K562 (cell line): ENCODE measurements at regions not wholly inside any gene's neighbourhood (a gene's known extent, or its start where the extent isn't known, plus 50 kb on each side); places are given as distances from the start of the nearest gene placed in this dataset.

Source experiments
- ATAC-seq: fragments of 200-7000 bp; cut with Tn5 transposase; 3 replicates; pipeline ENCODE4 v1.9.1; 2020; ENCODE audit warnings: moderate library complexity
- BruUV-seq: library from RNA; stranded (reverse); fragments of 400-500 nt; replicated peaks from 2 replicates; lab custom pipeline; 2021; lab: Mats Ljungman, UMichigan
- CTCF ChIA-PET: fragments of 300-600 bp; formaldehyde crosslinking; extraction: SDS; loops from one replicate; lab custom pipeline; 2021; ENCODE audit warnings: low intra/inter-chr PET ratio; lab: Yijun Ruan, JAX
- POLR2A ChIA-PET: fragments of 300-600, 350-650 bp; sonication (Branson Sonifier 250); formaldehyde crosslinking; extraction: SDS; loops from one replicate; lab custom pipeline; 2021; ENCODE audit warnings: antibody characterized with exemption, inconsistent platforms; lab: Yijun Ruan, JAX
- DNase-seq, 4 experiments: peaks; one replicate each; pipeline versions ENCODE4 v3.0.0 to v3.0.0-alpha.2; 2011 to 2018; ENCODE audit warnings: low spot score in 3 of 4, mixed read lengths in 3 of 4; ENCODE audit errors: extremely low read depth in 1 of 4
- FAIRE-seq: peaks from 2 replicates; lab custom pipeline; 2011; peaks lifted over from hg19 to GRCh38; lab: Jason Lieb, UNC
- H2AFZ ChIP-seq: 2 replicates; pipeline ENCODE4 v1.6.0; 2011; ENCODE audit warnings: low read depth, low read length, control low read depth, inconsistent platforms
- H3K27ac ChIP-seq: fragments of 200-600 bp; 3 replicates; pipeline ENCODE4 v1.8.0; 2011; ENCODE audit warnings: low read depth, mild to moderate bottlenecking, control low read depth, inconsistent platforms, low read length, moderate library complexity, mixed read lengths; ENCODE audit errors: extremely low read depth
- H3K27me3 ChIP-seq, 2 experiments: fragments of 300-600 bp in 1 of 2; 2 replicates in 1 of 2; 3 replicates in 1 of 2; pipeline versions ENCODE4 v1.6.0 to v1.8.0; 2011; ENCODE audit warnings: inconsistent platforms in 2 of 2, low read length in 2 of 2, mild to moderate bottlenecking in 1 of 2, mixed read lengths in 1 of 2, moderate library complexity in 1 of 2; ENCODE audit not compliant: control insufficient read depth in 2 of 2, insufficient read depth in 2 of 2
- H3K36me3 ChIP-seq: fragments of 300-600 bp; 3 replicates; pipeline ENCODE4 v1.8.0; 2011; ENCODE audit warnings: mild to moderate bottlenecking, low read length, inconsistent platforms; ENCODE audit not compliant: control insufficient read depth, insufficient read depth
- H3K4me1 ChIP-seq, 2 experiments: fragments of 200-600 bp in 1 of 2; replicated peaks in 1 of 2; 2 replicates in 1 of 2; 3 replicates in 1 of 2; pipeline versions ENCODE4 v1.5.1 to v1.8.0; 2011; ENCODE audit warnings: inconsistent platforms in 2 of 2, low read length in 2 of 2, mild to moderate bottlenecking in 1 of 2, mixed read lengths in 1 of 2, moderate library complexity in 1 of 2; ENCODE audit not compliant: control insufficient read depth in 2 of 2, insufficient read depth in 2 of 2
- H3K4me2 ChIP-seq: 2 replicates; pipeline ENCODE4 v1.6.1; 2011; ENCODE audit warnings: low read length, control low read depth, inconsistent platforms, mixed read lengths; ENCODE audit not compliant: insufficient read depth
- H3K4me3 ChIP-seq: fragments of 200-600 bp; sonication (generic), shearing (Covaris generic); 2 replicates; pipeline ENCODE4 v1.5.1; 2016; ENCODE audit warnings: control low read depth, inconsistent platforms
- H3K79me2 ChIP-seq: fragments of 200-600 bp; 3 replicates; pipeline ENCODE4 v1.8.0; 2011; ENCODE audit warnings: low read length, inconsistent platforms; ENCODE audit not compliant: control insufficient read depth, insufficient read depth
- H3K9ac ChIP-seq, 2 experiments: 2 replicates each; pipeline versions ENCODE4 v1.6.0 to v1.6.1; 2011; ENCODE audit warnings: low read depth in 2 of 2, low read length in 2 of 2, control low read depth in 1 of 2, inconsistent platforms in 1 of 2, mild to moderate bottlenecking in 1 of 2, mixed read lengths in 1 of 2; ENCODE audit not compliant: insufficient read depth in 1 of 2
- H3K9me1 ChIP-seq: one replicate; pipeline ENCODE4 v1.6.0; 2011; ENCODE audit warnings: inconsistent platforms, mild to moderate bottlenecking, low read length, moderate library complexity; ENCODE audit not compliant: control insufficient read depth, insufficient read depth
- H3K9me3 ChIP-seq: replicated peaks from 2 replicates; pipeline ENCODE4 v1.5.1; 2011; ENCODE audit warnings: low read depth, low read length, inconsistent platforms; ENCODE audit not compliant: control insufficient read depth, insufficient read depth
- H4K20me1 ChIP-seq: replicated peaks from 2 replicates; pipeline ENCODE4 v1.6.1; 2011; ENCODE audit warnings: low read length, inconsistent platforms, mixed read lengths; ENCODE audit not compliant: control insufficient read depth, insufficient read depth
- BCL6 ChIP-seq: fragments of 250-450 bp; sonication (Bioruptor Pico); IDR thresholded peaks from 2 replicates; pipeline ENCODE4 v1.4.0; 2020
- BHLHE40 ChIP-seq: IDR thresholded peaks from 2 replicates; pipeline ENCODE4 v1.6.1; 2011; ENCODE audit warnings: low read length, improper control_type of control experiment
- EHMT2 ChIP-seq: fragments of 450-650 bp; IDR thresholded peaks from 2 replicates; pipeline ENCODE4 v1.6.1; 2018; ENCODE audit warnings: antibody characterized with exemption
- STAG1 ChIP-seq: sonication (generic); formaldehyde crosslinking; IDR thresholded peaks from 2 replicates; pipeline ENCODE4 v1.5.0; 2020; ENCODE audit warnings: missing genetic modification reagents, borderline replicate concordance
- TFAM ChIP-seq: fragments of 250-450 bp; sonication (Bioruptor Pico); conservative IDR thresholded peaks from 2 replicates; pipeline ENCODE4 v1.5.0; 2021; ENCODE audit warnings: mild to moderate bottlenecking, moderate library complexity
- ZBED1 ChIP-seq: IDR thresholded peaks from 2 replicates; pipeline ENCODE4 v1.6.1; 2014
- ZBTB12 ChIP-seq: fragments of 250-450 bp; sonication (Bioruptor Pico); IDR thresholded peaks from 2 replicates; pipeline ENCODE4 v1.4.0; 2020
- ZNF197 ChIP-seq: fragments of 200-800 bp; sonication (Bioruptor generic); IDR thresholded peaks from 2 replicates; pipeline ENCODE4 v1.6.1; 2016; ENCODE audit warnings: low read depth, missing genetic modification characterization, missing compliant biosample characterization
- ZNF3 ChIP-seq: fragments of 250-450 bp; sonication (Bioruptor Pico); IDR thresholded peaks from 2 replicates; pipeline ENCODE4 v1.5.0; 2021; ENCODE audit warnings: mild to moderate bottlenecking, moderate library complexity
- ZNF644 ChIP-seq: fragments of 200-800 bp; sonication (Bioruptor generic); IDR thresholded peaks from 2 replicates; pipeline ENCODE4 v1.6.1; 2016; ENCODE audit warnings: low read depth, missing genetic modification characterization, missing compliant biosample characterization
- ZNF717 ChIP-seq: fragments of 250-450 bp; sonication (Bioruptor Pico); IDR thresholded peaks from 2 replicates; pipeline ENCODE4 v1.5.0; 2021
- in situ Hi-C: fragments of 300-500 bp; cut with MboI; formaldehyde crosslinking; loops from 4 replicates; pipeline ENCODE4 v1.15.0; 2018; ENCODE audit warnings: inconsistent platforms, mixed read lengths
- intact Hi-C: fragments of 100-400 bp; cut with micrococcal nuclease; formaldehyde crosslinking; loops from 2 replicates; pipeline ENCODE4 v1.14.2; 2022
- TF ChIP-seq, protein P1 (sequence below): IDR thresholded peaks from 2 replicates; pipeline ENCODE4 v1.6.1; 2014; ENCODE audit warnings: antibody characterized with exemption

GRCh38 chr10:64148607-64149006 lies 627.4 kb downstream of the REEP3 start:
- H2AFZ ChIP-seq, result no peak overlapping the region
- H3K36me3 ChIP-seq, result no peaks in the 10 kb centered on the region
- ChIA-PET POLR2A (no interaction called here), CTCF (no interaction called here)
- H3K9me1 ChIP-seq, result no peaks in the 10 kb centered on the region
- no peak overlapping the region for H3K4me3 ChIP-seq
- ATAC-seq, result no peak
- no peaks in the 10 kb centered on the region for H3K4me1 ChIP-seq
- no peaks in the 10 kb centered on the region for H3K9me3 ChIP-seq
- no peaks in the 10 kb centered on the region for H3K27me3 ChIP-seq
- BruUV-seq, result no TSS peak
- H3K4me2 ChIP-seq, result no peak overlapping the region
- DNase-seq, result no peak
- no peaks in the 10 kb centered on the region for H3K79me2 ChIP-seq
- no peak overlapping the region for H3K27ac ChIP-seq
- intact Hi-C loops (no loop called here), in situ Hi-C loops (no loop called here)
- no peaks in the 10 kb centered on the region for H4K20me1 ChIP-seq
- no peak overlapping the region for H3K9ac ChIP-seq
- no peak for FAIRE-seq
- TF ChIP-seq TFAM (CRISPR knock-in tag) (no peak), EHMT2 (no peak), ZNF644 (no peak), STAG1 (CRISPR knock-in tag) (no peak), BHLHE40 (no peak), ZBED1 (no peak), ZNF717 (CRISPR knock-in tag) (no peak), ZNF197 (CRISPR knock-in tag) (no peak), ZNF3 (no peak), BCL6 (CRISPR knock-in tag) (no peak), ZBTB12 (no peak)
- TF ChIP-seq, protein P1, sequence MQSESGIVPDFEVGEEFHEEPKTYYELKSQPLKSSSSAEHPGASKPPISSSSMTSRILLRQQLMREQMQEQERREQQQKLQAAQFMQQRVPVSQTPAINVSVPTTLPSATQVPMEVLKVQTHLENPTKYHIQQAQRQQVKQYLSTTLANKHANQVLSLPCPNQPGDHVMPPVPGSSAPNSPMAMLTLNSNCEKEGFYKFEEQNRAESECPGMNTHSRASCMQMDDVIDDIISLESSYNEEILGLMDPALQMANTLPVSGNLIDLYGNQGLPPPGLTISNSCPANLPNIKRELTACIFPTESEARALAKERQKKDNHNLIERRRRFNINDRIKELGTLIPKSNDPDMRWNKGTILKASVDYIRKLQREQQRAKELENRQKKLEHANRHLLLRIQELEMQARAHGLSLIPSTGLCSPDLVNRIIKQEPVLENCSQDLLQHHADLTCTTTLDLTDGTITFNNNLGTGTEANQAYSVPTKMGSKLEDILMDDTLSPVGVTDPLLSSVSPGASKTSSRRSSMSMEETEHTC, result no peak
